ENCODE measurements at regions not wholly inside any gene's neighbourhood (a gene's known extent, or its start where the extent isn't known, plus 50 kb on each side); places are given as distances from the start of the nearest gene placed in this dataset.

DNA sequence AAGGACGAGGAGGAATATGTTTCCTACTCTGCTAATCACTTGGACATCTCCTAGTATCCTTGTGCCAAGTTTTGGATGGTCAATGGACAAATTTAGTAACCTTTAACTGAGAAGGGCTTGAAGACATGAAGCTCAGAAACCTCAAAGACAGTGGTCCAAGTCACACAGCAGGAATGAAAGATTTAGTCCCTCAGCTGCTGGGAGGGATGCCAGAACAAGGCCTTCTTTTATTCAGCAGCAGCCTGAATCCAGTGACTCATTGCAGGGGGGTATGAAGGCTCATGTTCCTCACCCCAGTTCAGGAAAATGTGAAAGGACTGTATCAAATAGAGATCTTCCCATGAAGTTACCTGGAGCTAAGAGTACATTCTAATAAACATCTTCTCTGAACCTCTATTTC, 214.9 kb upstream of the UGT8 start:
- TF ChIP-seq, protein P1, sequence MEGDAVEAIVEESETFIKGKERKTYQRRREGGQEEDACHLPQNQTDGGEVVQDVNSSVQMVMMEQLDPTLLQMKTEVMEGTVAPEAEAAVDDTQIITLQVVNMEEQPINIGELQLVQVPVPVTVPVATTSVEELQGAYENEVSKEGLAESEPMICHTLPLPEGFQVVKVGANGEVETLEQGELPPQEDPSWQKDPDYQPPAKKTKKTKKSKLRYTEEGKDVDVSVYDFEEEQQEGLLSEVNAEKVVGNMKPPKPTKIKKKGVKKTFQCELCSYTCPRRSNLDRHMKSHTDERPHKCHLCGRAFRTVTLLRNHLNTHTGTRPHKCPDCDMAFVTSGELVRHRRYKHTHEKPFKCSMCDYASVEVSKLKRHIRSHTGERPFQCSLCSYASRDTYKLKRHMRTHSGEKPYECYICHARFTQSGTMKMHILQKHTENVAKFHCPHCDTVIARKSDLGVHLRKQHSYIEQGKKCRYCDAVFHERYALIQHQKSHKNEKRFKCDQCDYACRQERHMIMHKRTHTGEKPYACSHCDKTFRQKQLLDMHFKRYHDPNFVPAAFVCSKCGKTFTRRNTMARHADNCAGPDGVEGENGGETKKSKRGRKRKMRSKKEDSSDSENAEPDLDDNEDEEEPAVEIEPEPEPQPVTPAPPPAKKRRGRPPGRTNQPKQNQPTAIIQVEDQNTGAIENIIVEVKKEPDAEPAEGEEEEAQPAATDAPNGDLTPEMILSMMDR (IDR thresholded peaks at IDR 0.05) = no peak

DNA sequence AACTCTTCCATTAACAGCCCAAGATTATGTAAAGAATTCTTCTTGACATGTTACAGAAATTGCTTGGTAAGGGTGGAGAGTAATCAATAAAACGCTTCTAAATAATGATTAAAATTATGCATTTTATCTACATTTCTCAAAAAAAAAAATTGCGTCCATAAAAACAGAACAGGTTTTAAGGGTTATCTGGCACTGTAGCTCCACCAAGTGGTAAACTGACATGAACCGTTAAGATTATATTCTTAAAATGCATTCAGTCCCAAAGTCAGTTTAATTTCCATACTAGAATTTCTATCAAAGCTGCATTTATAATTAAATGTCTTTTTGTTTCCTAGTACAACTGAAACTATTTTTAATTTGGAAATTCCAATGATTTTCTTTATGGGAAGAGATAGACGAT, 214.0 kb upstream of the UGT8 start:
- TF ChIP-seq, protein P1 (IDR thresholded peaks at IDR 0.05) = peak; percentile 69

DNA sequence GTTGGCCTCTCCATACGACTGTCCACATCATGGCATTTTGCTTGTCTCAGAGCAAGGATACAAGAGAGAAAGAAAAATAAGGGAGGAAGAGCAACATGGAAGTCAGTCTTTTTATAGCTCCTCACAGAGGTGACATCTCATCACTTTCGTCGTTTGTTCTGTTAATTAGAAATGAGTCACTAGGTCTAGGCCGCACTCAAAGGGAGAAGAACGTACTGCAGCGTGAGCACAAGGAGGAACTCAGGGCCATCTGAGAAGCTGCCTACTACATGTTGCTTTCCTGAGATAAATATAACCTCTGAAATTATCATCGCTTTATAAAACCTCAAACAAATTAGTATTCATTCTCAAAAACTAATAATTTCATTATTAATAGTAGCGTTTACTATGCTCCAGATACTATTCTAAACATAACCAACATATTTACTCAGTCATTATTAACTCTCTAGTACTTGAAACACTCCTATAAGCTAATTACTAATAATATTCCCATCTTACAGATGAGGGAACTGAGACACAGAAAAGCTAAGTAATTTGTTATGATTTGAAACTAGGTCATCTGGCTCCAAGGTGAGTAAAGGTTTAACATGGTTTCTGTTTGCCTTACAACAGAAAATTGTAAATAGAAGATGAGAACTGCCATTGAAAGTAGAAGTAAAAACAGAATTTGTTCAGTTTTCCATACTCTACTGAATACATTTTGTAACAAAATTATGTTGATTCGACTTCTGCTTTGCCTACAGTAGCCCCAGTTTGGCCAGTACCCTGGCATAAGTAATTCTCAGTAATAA, 213.2 kb upstream of the UGT8 start:
- TF ChIP-seq, protein P1 (IDR thresholded peaks at IDR 0.05) = no peak

DNA sequence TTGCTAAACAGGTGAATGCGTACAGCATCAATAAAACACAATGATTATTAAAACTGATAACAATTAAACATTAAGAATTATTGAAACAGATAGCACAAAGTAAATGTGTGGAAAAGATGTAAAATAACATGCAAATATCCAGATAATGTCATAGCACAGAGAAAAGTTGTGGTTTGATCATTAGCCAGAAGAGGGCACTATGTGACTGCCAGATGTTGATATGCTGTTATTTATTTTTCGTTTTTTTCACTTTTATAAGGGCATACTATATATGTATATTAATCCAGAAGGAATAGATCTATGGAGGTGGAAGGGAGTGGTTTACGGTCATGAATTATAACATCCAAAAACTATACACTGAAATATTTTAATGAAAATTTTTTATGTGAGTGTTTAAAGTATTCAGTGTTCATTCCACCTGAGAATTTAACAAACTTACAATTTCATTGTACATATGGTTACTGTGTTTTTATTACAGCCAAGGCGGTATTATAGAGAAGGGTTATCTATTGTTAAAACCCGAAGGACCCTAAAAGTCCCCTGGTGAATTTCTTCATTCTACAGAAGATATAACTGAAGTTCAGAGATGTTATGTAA, 211.9 kb upstream of the UGT8 start:
- TF ChIP-seq, protein P1 (IDR thresholded peaks at IDR 0.05) = peak; percentile 78

DNA sequence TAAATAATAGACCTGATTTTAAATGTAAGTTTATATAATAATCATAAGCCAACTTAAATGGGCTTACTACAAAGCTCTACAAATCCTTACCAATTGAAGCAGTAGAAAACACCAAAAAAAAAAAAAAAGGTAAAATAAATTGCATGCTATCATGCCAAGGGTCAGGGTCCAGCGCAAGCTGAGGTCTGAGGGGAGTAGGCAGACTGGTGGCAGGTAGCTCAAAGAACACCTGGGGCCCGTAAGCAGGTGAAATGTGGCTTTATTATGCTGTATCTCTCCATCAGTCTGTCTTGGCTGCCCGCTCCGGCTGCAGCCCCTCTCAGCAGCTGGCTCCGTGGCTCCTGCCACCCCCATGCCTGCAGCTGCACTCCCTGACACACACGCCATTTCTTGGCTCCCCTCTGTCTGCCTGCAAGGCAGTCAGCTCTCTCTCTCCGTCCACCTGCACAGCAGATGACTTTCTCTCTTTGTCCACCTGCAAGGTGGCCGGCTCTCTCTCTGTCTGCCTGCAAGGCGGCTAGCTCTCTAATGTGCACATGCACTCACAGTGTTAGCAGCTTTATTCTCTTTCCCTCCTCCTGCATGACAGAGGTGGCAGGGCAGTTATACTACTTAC, 209.4 kb upstream of the UGT8 start:
- TF ChIP-seq, protein P1 (IDR thresholded peaks at IDR 0.05) = no peak

DNA sequence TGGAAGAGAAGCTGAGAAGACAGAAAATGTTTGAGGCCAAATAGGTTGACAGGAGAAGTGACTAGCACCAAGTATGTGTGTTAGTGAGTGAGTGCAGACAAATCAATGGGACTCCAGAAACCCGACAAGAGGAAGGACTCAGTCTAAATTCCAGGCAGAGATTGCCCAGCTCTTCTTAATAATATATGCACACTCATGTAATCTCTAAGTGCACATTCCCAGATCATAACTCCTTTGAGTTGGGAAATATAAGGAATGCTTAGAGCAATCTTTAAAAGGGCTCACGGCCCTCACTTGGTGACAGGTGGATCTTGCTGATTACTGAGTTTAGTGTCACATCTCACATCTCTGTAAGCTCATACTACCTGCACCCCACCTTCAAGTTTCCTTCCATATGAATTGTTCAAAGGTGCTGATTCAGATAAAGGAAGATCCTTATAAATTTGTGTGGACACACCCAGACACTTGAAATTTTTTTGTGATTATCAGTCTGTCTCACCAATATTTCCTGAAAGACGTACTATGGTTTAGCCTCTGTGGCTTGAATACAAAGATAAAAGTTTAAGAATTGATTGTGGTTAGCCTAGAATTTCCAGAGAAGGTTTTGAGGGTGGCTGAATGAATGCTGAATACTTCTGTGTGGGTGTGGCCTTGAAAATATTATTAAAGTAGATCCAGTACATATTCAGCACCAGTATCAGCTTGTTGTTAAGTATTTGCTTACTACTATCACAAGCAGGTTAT, 205.1 kb upstream of the UGT8 start:
- TF ChIP-seq, protein P1 (IDR thresholded peaks at IDR 0.05) = no peak

DNA sequence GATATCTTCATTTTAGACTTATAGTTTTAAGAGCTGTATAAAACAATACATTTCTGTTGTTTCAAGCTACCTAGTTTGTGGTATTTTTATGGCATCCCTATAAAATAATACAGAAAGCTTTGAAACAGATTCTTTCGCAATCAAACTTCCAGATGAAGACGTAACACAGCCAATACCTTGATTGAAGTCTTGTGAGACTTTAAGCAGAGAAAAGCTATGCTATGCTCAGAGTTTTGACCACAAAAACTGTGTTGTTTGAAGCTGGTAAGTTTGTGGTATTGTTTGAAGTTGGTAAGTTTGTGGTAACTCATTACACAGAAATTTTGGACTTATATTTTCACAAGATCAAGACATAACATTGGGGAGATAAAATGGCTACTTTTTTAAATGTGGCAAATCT, 201.8 kb upstream of the UGT8 start:
- TF ChIP-seq, protein P1 (IDR thresholded peaks at IDR 0.05) = no peak
